HG03060 (cell line): ENCODE measurements at regions not wholly inside any gene's neighbourhood (a gene's known extent, or its start where the extent isn't known, plus 50 kb on each side); places are given as distances from the start of the nearest gene placed in this dataset.
"Not testable (repeated sequence)": the region's sequence is repeated elsewhere in the genome, so short reads cannot be mapped to it uniquely, and the experiment has no call there.

Source experiments
- ATAC-seq: cut with Tn5 transposase; IDR thresholded peaks from one replicate; pipeline ENCODE4 v1.9.1; 2021; ENCODE audit warnings: low read depth, moderate number of reproducible peaks; ENCODE audit not compliant: unreplicated experiment

DNA sequence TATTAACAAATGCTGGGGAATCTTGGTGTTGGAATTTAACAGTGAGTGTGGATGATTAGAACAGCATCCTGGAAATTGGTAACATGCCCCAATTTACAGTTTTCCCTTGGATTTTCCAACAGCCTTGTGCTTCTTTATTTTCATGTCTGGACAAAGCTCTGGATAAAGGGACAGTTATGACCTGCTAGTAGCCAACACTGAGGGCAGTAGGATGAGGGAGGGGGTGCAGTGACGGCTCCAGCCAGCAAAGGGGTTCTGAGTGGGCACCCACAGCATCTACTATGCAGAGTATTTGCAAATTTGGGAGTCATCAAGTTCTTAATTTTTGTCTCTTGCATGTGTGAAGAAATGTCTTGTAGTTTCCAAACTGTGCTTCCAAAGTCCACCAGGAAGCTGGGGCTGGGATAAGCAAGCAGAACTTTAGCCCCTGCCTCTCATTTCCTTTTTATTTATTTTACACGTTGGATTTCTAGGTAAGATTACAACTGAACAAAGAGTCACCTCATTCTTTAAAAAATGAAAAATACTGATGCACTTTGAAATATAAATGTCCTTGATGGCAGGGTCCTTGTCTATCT lies 63.0 kb upstream of the SELENOP start:
- ATAC-seq: no peak

DNA sequence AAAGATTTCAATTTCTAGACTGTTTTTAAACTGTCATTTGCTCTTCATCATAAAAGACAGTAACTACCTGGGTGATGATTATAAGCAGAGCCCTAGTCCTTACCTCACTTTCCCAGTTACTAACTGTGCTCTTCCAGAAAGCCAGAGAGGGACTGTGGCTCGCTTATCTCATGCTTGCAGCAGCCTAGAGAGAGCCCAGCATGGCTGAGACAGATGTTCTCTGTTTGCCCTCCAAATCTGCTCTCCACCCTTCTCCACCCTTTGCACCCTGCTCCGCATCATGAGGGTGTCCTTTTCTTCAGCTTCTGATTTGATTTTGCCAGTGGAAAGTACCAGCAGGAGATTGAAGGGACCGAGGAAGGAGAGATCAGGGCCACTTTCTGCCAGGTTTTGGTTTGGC lies 61.2 kb upstream of the SELENOP start:
- ATAC-seq: no peak

DNA sequence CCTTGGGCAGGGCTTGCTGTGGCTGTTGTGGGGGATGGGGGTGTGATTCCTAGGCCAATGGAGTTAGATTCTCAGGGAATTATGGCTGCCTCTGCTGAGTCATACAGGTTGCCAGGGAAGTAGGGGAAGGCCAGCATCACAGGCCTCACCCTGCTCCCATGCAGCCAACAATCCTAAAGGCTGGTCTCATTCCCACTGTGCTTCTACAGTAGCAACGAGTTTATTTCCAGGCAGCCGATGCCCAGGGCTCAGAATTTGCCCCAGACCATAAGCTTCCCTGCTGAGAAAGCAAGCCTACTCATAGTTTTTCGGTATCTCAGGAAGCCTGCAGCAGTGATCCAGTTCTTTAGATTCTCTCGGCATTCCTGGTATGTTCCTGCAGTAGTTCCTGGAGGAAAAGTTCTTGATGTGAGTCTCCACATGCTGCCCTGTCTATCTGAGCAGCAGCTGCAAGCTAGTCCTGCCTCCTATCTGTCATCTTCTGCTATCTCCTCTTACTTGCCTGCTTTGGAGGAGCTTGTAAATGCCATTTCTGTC lies 59.3 kb upstream of the SELENOP start:
- ATAC-seq: no peak

DNA sequence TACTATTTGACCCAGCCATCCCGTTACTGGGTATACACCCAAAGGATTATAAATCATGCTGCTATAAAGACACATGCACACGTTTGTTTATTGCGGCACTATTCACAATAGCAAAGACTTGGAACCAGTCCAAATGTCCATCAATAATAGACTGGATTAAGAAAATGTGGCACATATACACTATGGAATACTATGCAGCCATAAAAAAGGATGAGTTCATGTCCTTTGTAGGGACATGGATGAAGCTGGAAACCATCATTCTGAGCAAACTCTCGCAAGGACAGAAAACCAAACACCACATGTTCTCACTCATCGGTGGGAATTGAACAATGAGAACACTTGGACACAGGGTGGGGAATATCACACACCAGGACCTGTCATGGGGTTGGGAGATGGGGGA lies 56.7 kb upstream of the SELENOP start:
- not testable (repeated sequence) for ATAC-seq

DNA sequence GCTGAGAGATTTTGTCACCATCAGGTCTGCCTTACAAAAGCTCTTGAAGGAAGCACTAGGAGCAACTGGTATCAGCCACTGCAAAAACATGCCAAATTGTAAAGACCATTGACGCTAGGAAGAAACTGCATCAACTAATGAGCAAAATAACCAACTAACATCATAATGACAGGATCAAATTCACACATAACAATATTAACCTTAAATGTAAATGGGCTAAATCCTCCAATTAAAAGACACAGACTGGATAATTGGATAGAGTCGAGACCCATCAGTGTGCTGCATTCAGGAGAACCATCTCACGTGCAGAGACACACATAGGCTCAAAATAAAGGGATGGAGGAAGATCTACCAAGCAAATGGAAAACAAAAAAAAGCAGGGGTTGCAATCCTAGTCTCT lies 53.1 kb upstream of the SELENOP start:
- not testable (repeated sequence) for ATAC-seq
